DMS 273 (cell line): ENCODE measurements at regions not wholly inside any gene's neighbourhood (a gene's known extent, or its start where the extent isn't known, plus 50 kb on each side); places are given as distances from the start of the nearest gene placed in this dataset.
"Not testable (repeated sequence)": the region's sequence is repeated elsewhere in the genome, so short reads cannot be mapped to it uniquely, and the experiment has no call there.

Source experiments
- DNase-seq: peaks from one replicate; lab custom pipeline; 2025; ENCODE audit not compliant: unreplicated experiment; lab: John Stamatoyannopoulos, UW

DNA sequence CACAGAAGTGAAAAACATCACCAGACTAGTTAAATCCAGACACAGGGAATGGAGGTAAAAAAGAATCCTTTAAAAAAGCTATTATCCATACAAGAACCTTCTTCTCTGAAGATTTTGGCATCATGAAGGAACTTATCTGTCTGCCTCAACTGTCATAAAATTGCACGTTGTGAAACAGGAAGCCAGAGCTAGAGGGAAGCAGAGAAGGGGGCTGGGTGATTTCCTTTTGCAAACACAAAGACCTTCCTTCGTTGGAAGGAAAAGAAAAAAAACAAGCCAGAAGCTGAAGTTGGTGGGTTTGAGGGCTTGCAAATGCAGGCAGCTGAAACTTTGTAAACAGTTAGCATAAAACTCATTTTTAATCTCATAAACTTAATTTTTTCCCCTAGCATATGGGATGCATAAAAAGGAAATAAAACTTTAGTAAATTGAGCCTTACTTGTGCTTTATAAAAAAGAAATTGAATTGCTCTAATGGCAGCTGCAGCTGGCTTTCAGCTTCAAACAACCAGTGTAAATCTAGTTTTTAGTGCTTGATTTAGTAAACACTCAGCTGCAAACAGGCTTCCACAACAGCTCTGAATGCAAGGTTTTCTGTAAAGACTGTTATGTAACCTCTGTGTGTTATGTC lies 101.6 kb downstream of the OTUD1 start:
- DNase-seq, result no peak

DNA sequence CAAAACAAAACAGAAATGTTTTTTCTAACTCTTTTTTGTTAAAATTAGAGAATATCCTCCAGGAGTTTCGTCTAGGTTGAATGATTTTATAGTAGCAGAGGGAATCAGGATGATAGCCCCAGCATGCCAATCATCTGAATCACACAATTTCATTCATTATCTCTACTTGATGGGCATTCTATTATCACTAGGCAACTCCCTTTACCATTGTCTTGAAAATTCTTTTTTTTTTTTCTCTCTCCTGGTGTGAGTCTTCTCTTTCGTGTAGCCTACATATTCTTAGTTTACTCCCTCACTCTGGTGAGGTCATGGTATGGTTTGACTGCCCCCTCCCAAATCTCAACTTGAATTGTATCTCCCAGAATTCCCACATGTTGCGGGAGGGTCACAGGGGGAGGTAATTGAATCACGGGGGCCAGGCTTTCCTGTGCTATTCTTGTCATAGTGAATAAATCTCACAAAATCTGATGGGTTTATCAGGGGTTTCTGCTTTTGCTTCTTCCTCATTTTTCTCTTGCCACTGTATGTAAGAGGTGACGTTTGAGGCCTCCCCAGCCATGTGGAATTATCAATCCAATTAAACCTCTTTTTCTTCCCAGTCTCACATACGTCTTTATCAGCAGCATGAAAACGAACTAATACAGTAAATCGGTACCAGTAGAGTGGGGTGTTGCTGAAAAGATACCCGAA lies 105.0 kb downstream of the OTUD1 start:
- no peak for DNase-seq

DNA sequence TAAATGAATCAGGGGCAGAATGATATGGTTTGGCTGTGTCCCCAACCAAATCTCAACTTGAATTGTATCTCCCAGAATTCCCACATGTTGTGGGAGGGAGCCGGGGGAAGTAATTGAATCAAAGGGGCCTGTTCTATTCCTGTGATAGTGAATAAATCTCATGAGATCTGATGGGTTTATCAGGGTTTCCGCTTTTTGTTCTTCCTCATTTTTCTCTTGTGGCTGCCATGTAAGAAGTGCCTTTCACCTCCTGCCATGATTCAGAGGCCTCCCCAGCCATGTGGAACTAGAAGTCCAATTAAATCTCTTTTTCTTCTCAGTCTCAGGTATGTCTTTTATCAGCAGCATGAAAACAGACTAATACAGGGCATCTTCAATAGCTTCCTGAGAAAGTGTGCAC lies 107.0 kb downstream of the OTUD1 start:
- DNase-seq, result not testable (repeated sequence)

DNA sequence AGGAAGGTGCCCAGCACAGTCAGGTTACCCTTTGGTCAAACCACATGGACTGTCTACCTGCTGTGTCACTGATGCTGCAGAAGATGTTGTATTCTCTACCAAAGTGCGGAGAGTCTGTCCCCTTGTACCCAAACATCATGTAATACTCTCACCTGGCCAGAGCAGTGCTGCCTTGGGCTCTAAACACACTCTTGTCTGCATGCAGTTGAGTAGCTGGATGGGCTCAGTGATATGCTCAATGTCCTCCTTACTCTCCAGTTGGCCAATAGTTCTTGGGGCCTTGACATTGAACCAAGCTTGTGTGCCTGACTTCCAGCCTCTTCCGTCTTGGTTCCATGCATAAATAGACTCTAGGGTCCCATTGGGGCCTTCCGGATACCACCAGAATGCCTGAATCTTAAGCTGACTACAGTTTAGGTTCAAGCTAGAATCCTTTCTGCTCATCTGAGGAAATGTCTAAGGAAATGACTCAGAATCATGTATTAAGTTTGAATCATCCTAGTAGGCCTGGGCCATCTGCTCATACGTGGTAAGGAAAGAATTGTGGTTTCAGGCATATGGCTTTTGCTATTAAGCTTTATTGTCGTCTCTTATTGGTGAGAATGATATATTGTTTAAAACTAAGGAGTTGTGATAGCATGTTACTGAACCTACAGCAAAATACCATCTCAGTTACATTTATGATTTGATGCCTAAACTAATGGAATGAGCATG lies 118.0 kb downstream of the OTUD1 start:
- DNase-seq, result no peak

DNA sequence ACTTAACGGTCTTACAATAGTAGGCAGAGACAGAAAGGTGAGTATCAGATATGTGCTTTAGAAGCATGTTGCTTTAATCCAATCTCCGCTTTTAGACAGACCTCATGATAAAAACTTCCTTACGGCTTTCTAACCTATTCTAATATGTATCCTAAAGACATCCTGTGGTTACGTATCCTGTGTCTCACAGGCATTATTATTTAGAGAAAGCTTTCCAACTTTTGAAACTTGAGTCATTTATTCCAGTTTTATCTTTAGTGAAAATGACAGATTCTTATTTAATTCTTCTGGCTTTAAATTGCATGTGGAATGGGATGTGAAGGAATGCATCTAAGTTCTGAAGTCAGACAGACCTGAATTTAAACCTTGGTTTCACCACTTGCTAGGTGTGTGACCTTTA lies 118.9 kb downstream of the OTUD1 start:
- DNase-seq, result no peak

DNA sequence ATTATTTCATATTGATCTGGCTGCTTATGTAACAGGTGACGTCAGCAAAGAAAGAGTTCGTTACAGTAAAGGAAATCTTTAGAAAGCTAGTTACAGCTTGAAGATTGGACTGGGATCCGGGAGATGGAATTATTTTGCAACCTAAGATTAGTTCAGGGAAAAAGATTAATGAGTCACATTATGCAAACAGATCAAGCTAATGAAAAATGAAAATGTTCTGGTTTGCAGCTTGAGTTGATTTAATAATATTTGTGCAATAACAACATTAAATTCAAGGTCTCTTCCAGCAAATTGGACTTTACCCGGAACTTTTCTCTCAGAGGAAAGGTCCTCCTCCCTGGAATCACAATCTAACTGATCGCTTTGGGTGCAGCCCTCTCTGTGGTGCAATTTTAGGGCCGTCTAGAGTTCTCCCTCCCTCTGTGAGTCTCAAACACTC lies 119.5 kb downstream of the OTUD1 start:
- no peak for DNase-seq

DNA sequence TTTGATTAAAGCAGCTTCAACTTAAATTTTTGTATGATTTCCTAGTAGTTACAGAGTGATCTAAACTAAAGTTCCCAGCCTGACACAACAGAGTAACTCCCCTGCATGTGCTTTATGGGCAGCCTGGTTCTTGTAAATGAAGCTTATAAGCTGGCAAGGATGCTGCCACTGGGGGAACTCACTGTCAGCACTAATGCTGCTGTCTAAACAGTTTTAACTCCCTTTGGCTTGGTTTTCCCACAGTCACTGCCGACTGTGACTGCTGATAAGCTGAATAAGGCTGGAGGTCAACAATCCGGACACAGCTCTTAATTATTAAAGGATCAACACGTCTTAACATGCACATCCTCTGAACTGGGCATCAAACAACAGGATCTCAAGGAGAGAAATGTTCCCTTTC lies 130.1 kb downstream of the OTUD1 start:
- no peak for DNase-seq

DNA sequence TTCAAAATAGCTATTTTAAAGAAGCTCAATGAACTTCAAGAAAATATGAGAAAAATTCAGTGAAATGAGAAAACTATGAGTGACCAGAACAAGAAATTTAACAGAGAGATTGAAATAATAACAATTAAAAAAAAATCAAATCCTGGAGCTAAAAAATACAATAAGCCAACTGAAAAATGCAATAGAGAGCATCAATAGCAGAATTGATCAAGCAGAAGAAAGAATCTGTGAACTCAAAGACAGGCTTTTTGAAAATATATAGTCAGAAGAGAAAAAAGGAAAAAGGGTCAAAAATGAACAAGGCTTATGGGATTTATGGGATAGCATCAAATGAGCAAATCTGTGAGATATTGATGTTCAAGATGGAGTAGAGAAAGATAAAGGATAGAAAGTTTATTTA lies 133.0 kb downstream of the OTUD1 start:
- no peak for DNase-seq

DNA sequence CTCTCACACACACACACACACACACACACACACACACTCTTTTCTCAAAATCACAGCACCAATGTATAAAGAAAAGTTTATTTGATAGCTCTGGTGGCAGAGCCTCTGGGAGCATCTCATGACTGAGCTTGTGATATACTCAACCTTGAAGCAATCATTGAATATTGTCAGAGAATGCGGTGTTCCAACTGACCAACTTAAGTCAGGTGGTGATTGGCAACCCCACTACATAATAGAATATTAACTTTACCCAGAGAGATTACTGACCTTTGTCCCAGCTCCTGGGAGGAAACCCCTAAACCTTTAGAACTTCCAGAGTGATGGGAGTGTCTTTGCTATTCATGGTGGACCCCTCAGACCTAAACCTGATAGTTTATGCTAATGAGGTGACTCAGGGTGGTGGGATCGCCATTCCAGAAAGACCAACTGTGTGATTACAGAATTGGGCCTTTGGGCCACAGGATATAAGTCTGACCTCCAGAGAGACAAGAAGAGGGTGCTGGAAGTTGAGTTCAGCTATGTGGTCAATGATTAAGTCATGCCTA lies 143.1 kb downstream of the OTUD1 start:
- DNase-seq, result no peak

DNA sequence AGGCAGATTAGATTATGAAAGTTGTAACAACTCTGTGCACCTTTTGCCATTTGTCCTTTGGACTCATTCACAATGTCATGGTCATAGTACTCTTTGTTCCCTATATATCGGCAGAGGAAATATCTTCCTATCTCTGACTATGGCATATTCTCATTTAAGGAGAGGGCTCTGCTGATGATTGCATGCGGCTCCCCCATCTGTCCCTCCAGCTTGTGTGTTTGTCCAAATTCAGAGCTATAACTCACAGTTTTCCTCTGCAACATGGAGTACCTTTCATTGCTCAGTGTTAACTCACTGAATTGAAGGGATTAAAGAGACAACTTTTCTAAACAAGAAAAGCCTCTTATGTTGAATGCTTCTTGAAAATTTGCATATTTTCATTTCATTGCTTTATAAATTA lies 145.5 kb downstream of the OTUD1 start:
- DNase-seq, result no peak

DNA sequence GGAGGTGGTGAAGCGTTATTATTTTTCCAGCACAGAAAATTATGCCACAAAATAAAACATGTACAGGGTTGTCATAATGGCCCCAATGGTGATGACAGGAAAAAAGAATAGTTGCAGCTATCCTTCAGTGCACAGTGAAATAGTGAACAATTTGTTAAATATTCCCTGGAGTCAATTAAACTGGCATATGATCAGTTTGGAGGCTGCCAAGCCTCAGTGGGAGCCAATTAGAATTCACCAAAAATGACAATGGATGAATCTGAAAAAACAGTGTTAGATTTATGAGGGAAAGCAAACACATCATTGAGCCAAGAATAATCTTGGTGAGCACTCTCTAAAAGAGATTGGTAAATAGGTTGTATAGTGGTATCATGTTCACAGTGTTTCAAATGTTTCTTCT lies 146.3 kb downstream of the OTUD1 start:
- no peak for DNase-seq

DNA sequence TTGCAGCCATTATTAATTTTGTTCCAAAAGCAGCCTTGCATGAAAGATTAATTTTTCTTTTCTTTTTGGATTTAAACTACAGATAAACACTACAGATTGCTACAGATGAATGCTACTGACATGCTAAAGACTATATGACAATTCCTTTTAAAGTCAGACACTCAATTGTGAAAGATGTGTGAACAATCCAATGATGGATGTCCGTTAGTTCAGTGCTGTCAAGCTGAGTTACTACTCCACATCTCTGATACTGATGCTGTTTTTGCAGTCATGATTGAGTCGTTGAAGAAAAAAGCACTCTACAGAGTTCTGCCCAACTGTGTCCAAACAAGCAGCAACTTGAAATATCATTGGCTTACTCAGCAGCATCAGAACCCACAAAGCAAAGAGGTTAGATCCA lies 146.8 kb downstream of the OTUD1 start:
- no peak for DNase-seq

DNA sequence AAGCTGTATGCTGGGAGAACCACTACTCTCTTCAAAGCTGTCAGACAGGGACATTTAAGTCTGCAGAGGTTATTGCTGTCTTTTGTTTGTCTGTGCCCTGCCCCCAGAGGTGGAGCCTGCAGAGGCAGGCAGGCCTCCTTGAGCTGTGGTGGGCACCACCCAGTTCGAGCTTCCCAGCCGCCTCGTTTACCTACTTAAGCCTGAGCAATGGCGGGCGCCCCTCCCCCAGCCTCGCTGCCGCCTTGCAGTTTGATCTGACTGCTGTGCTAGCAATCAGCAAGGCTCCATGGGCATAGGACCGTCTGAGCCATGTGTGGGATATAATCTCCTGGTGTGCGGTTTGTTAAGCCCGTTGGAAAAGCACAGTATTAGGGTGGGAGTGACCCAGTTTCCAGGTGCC lies 156.4 kb downstream of the OTUD1 start:
- DNase-seq, result not testable (repeated sequence)

DNA sequence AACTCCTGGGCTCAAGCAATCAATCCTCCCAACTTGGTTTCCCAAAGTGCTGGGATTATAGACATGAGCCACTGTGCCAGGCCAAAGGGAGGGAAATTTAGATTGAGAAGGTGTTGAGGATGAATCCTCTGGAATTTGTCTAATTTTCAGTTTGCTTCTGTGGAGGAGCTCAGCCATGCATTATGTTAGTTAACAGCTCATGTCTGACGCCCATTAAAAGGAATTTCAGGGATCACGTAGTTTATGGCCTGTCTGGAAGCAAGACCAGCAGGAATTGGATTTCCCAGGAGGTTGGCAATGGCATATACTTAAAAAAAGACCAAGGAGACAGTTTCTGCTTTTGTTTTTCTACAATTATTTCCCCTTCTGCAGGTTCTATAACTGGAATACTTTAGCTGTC lies 165.7 kb downstream of the OTUD1 start:
- DNase-seq, result no peak

DNA sequence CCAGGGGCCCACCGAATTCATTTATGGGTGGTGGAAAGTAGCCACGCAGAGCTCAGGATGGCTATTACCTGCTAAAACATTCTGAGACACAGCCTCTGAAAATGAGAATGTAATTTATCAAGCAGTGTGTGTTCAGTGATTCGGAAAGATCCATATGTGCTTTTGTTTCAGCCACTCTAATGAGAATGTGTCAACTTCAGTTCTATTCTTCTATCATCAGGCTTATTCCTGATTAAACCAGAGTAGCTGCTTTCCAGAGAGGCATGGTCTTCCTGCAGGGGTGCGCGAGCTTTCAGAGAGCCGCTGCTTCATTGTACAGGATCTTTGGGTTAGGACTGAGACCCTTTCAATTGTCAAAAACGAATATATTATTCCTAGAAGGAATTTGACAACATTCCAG lies 167.6 kb downstream of the OTUD1 start:
- DNase-seq, result no peak

DNA sequence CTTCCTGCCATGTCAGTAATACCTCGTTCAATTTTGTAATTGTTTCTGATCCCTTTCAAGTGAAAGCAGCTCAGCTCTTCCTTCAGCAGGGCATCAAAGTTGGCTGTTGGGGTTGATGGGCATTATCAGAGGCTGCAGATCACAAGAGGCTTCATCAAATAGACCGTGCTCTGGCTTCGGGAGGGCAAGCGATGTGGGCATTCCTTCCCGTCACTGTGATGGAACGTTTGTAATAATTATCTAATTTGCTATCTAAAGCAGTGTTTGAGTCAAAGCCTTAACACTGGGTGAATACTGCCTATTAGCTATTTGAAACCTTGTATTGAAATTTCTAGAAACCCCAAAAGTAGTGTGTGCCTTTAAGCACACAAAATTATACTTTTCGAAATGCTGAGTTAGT lies 170.1 kb downstream of the OTUD1 start:
- DNase-seq, result no peak

DNA sequence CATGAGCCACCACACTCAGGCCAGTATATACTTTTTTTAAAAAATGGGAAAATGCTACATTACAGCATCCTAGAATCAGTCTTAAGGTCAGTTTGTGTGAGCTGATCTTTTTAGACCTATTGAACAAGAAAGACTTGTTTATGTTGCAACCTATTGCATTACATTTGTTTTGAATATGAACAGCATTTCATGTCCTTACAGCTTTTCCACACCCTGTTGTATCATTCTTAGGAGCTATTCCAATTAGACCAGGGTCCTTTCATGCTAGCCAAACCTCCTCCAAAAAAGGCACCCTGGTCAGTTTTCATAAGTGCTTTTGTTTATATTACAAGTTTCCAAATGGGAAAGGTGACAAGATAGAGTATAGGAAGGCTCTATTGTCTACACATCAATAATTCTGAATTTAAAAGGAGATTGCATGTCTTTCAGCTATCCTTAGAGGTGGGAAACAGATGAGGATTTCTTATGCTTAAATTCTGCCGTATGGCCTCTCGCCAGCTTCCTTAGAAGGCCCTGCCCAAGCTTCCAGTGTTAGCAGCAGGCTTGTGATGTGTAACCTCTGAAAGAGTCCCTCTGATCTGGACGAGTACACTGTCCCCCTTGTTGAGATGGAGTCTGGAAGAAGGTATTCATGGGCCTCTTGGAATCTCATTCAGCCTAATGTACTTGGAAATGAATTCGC lies 171.9 kb downstream of the OTUD1 start:
- no peak for DNase-seq

DNA sequence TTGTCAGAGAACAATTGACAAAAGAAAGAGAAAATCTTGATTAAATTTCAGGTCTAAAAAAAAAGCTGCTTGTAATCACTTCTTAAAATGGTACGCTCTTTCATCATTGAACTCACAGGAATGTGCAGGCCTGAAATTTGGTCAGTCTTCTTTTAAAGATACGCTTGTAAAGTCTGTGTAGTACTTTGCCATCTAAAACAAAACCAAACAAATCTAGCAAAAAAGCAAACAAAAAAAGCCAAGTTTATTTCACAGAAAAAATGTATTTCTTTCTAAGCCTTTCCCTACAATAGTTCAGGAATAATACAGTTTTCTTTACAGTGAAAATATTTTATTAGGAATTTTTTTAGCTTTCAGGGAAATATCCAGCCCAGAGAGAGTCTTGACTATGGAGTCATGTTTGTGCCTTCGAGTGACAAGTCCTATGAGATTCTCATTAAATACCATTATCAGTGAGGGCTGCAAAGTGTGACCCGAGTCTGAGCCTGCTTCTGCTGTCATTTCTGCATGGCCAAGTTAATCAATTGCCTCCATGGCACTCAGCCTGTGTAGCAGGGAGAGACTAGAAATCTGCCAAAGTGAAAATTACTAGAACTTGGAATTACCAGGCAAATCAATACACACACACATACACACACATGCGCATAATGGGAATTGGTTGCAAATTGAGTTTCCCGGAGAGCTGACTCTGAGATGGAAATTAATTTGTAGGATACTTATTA lies 172.6 kb downstream of the OTUD1 start:
- no peak for DNase-seq

DNA sequence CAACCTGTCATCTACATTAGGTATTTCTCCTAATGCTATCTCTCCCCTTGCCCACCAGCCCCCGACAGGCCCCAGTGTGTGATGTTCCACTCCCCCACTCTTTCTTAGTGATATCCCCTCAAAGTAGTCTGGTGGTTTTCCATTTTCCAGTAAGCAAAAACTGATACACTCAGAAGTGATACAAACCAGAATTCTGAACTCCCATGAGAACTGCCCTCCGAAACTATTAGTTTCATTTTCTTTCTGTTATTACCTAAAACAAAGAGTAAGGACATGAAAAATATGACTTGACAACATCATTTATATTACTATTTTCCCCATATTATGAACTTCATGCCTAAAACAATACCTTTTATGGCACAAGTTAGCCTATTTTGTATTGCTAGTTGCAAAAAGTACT lies 175.0 kb downstream of the OTUD1 start:
- DNase-seq, result no peak

DNA sequence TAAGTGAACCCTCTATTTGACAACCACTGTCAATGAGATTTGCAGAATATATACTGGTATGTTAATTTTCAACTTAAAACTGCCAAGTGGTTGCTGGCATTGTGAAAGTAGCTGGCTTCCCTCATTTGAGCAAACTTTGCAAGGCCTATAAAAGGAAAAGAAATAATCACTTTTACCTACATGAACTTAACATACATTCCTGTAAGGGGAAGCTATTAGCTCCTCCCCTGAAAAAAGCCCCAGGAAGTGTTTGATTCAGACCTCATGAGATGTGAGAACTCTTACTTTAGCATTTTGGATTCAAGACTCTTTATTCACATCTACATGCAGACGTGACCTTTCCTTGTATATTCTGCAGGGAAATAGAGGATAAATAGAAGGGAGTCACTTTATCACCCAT lies 175.6 kb downstream of the OTUD1 start:
- no peak for DNase-seq

DNA sequence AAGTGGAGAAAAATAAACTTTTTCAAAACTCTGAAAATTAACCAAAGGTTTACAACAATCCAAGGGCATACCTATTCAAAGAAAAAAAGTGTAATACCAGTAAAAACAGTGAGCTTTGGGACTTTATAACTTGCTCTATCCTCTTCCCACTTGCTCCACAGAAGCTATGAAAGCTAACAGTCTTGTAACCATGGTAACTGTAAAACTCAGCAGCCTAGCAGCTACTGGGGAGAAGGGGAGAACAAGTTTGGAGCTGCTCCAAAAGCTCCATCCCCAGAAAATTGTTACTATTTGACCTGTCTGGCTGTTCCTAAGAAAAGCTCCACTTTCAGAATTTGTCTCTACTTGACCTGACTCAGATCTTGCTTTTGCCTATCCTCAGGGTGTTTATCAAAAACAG lies 191.5 kb downstream of the OTUD1 start:
- no peak for DNase-seq
